ENCODE measurements at regions not wholly inside any gene's neighbourhood (a gene's known extent, or its start where the extent isn't known, plus 50 kb on each side); places are given as distances from the start of the nearest gene placed in this dataset.

- TF ChIP-seq ZNF274 (IDR thresholded peaks at IDR 0.05; ENCODE audit: low read depth, low read length) (no peak), YY1 (IDR thresholded peaks at IDR 0.05; ENCODE audit: insufficient read depth, insufficient read length) (no peak), SUZ12 (IDR thresholded peaks at IDR 0.05; ENCODE audit: extremely low read depth, insufficient read depth, insufficient read length) (no peak)
Measured at GRCh38 chr18:71433373-71433772, 1110.8 kb downstream of the CBLN2 start.
